HK-2 (cell line): ENCODE measurements at regions not wholly inside any gene's neighbourhood (a gene's known extent, or its start where the extent isn't known, plus 50 kb on each side); places are given as distances from the start of the nearest gene placed in this dataset.

Experiments used
- DNase-seq: peaks from one replicate; pipeline ENCODE4 v3.0.0-alpha.2; 2018; ENCODE audit not compliant: unreplicated experiment

GRCh38 chr2:56102098-56102497 is 81.7 kb upstream of the CCDC85A start:
- no peak for DNase-seq

- DNase-seq, result no peak
Observed at GRCh38 chr2:56102866-56103265, 80.9 kb upstream of the CCDC85A start.

- DNase-seq, result no peak
Observed at GRCh38 chr2:56104962-56105361, 78.8 kb upstream of the CCDC85A start.

GRCh38 chr2:56107502-56108220 is 76.1 kb upstream of the CCDC85A start:
- DNase-seq, result no peak

- no peak for DNase-seq
Observed at GRCh38 chr2:56108806-56109205, 75.0 kb upstream of the CCDC85A start.

- DNase-seq, result no peak
Observed at GRCh38 chr2:56109994-56110393, 73.8 kb upstream of the CCDC85A start.

- no peak for DNase-seq
Observed at GRCh38 chr2:56113382-56113975, 70.3 kb upstream of the CCDC85A start.

GRCh38 chr2:56117764-56118163 is 66.0 kb upstream of the CCDC85A start:
- DNase-seq, result no peak

GRCh38 chr2:56118474-56118873 is 65.3 kb upstream of the CCDC85A start:
- DNase-seq, result no peak

- DNase-seq, result no peak
Observed at GRCh38 chr2:56121995-56122394, 61.8 kb upstream of the CCDC85A start.

GRCh38 chr2:56123538-56123937 is 60.3 kb upstream of the CCDC85A start:
- DNase-seq, result no peak

GRCh38 chr2:56127010-56127409 is 56.8 kb upstream of the CCDC85A start:
- no peak for DNase-seq

GRCh38 chr2:56127463-56128152 is 56.2 kb upstream of the CCDC85A start:
- DNase-seq, result no peak

- no peak for DNase-seq
Observed at GRCh38 chr2:56128235-56128634, 55.6 kb upstream of the CCDC85A start.

- peak; percentile 13 for DNase-seq
Observed at GRCh38 chr2:56130463-56131070, 53.2 kb upstream of the CCDC85A start.

GRCh38 chr2:56132138-56132537 is 51.7 kb upstream of the CCDC85A start:
- no peak for DNase-seq

- no peak for DNase-seq
Observed at GRCh38 chr2:56133441-56133840, 50.3 kb upstream of the CCDC85A start.

GRCh38 chr2:56133931-56134629 is 49.7 kb upstream of the CCDC85A start:
- no peak for DNase-seq
